Adipocyte (in vitro differentiated cells): ENCODE measurements at regions not wholly inside any gene's neighbourhood (a gene's known extent, or its start where the extent isn't known, plus 50 kb on each side); places are given as distances from the start of the nearest gene placed in this dataset.

ENCODE experiments used
- DNase-seq: peaks from one replicate; pipeline ENCODE4 v3.0.0-alpha.2; 2015; ENCODE audit warnings: low read depth
- H3K27me3 ChIP-seq: replicated peaks from 2 replicates; pipeline ENCODE4 v1.7.0; 2013; ENCODE audit warnings: mild to moderate bottlenecking, low read length, moderate library complexity; ENCODE audit not compliant: control insufficient read depth, insufficient read depth
- H3K36me3 ChIP-seq: 2 replicates; pipeline ENCODE4 v1.7.0; 2013; ENCODE audit warnings: low read length, mild to moderate bottlenecking, moderate library complexity; ENCODE audit not compliant: control insufficient read depth, insufficient read depth, severe bottlenecking
- H3K4me1 ChIP-seq: 2 replicates; pipeline ENCODE4 v1.7.0; 2013; ENCODE audit warnings: mild to moderate bottlenecking, low read length, moderate library complexity; ENCODE audit not compliant: control insufficient read depth, insufficient read depth
- H3K4me3 ChIP-seq: 2 replicates; pipeline ENCODE4 v1.7.0; 2013; ENCODE audit warnings: mild to moderate bottlenecking, low read length, moderate library complexity
- H3K9ac ChIP-seq: 2 replicates; pipeline ENCODE4 v1.7.0; 2013; ENCODE audit warnings: mild to moderate bottlenecking, low read length, moderate library complexity
- H3K9me3 ChIP-seq: 2 replicates; pipeline ENCODE4 v1.7.0; 2013; ENCODE audit warnings: mild to moderate bottlenecking, low read length, moderate library complexity; ENCODE audit not compliant: control insufficient read depth

GRCh38 chr2:145026456-145027455 lies 506.8 kb upstream of the ZEB2 start:
- Histone ChIP-seq H3K9ac (no peak overlapping the region), H3K27me3 (no peaks in the 10 kb centered on the region), H3K4me3 (no peak overlapping the region), H3K4me1 (peaks cover 29% of the 10 kb centered on the region), H3K9me3 (no peaks in the 10 kb centered on the region), H3K36me3 (no peaks in the 10 kb centered on the region)
- peak; percentile 38 for DNase-seq

GRCh38 chr2:145025382-145025781 lies 505.5 kb upstream of the ZEB2 start:
- Histone ChIP-seq H3K4me3 (no peak overlapping the region), H3K27me3 (no peaks in the 10 kb centered on the region), H3K4me1 (peaks cover 38% of the 10 kb centered on the region), H3K36me3 (no peaks in the 10 kb centered on the region), H3K9ac (no peak overlapping the region), H3K9me3 (no peaks in the 10 kb centered on the region)
- DNase-seq, result no peak

GRCh38 chr2:145023334-145023934 lies 503.5 kb upstream of the ZEB2 start:
- Histone ChIP-seq H3K36me3 (no peaks in the 10 kb centered on the region), H3K9ac (peak overlapping the region; percentile 79), H3K9me3 (no peaks in the 10 kb centered on the region), H3K4me1 (peaks cover 38% of the 10 kb centered on the region), H3K4me3 (peak overlapping the region; percentile 70), H3K27me3 (no peaks in the 10 kb centered on the region)
- peak; percentile 28 for DNase-seq

GRCh38 chr2:145022666-145023333 lies 502.9 kb upstream of the ZEB2 start:
- H3K36me3 ChIP-seq, result no peaks in the 10 kb centered on the region
- H3K9me3 ChIP-seq, result no peaks in the 10 kb centered on the region
- H3K4me3 ChIP-seq, result peak overlapping the region; percentile 70
- H3K4me1 ChIP-seq, result peaks cover 38% of the 10 kb centered on the region
- DNase-seq, result peak; percentile 87
- H3K9ac ChIP-seq, result peak overlapping the region; percentile 79
- no peaks in the 10 kb centered on the region for H3K27me3 ChIP-seq

- no peaks in the 10 kb centered on the region for H3K27me3 ChIP-seq
- peaks cover 34% of the 10 kb centered on the region for H3K4me1 ChIP-seq
- H3K9me3 ChIP-seq, result no peaks in the 10 kb centered on the region
- DNase-seq, result peak; percentile 36
- peak overlapping the region; percentile 70 for H3K4me3 ChIP-seq
- H3K36me3 ChIP-seq, result no peaks in the 10 kb centered on the region
- H3K9ac ChIP-seq, result peak overlapping the region; percentile 79
Measured at GRCh38 chr2:145021962-145022665, 502.2 kb upstream of the ZEB2 start.

GRCh38 chr2:145020694-145021093 lies 500.8 kb upstream of the ZEB2 start:
- no peak for DNase-seq
- Histone ChIP-seq H3K9ac (no peak overlapping the region), H3K9me3 (no peaks in the 10 kb centered on the region), H3K4me3 (no peak overlapping the region), H3K27me3 (no peaks in the 10 kb centered on the region), H3K4me1 (peaks cover 33% of the 10 kb centered on the region), H3K36me3 (no peaks in the 10 kb centered on the region)

GRCh38 chr2:145020139-145020538 lies 500.2 kb upstream of the ZEB2 start:
- no peak for DNase-seq
- no peaks in the 10 kb centered on the region for H3K9me3 ChIP-seq
- H3K36me3 ChIP-seq, result no peaks in the 10 kb centered on the region
- H3K4me3 ChIP-seq, result no peak overlapping the region
- no peaks in the 10 kb centered on the region for H3K27me3 ChIP-seq
- no peak overlapping the region for H3K9ac ChIP-seq
- peaks cover 33% of the 10 kb centered on the region for H3K4me1 ChIP-seq

GRCh38 chr2:145018502-145018901 lies 498.6 kb upstream of the ZEB2 start:
- no peak for DNase-seq
- Histone ChIP-seq H3K27me3 (no peaks in the 10 kb centered on the region), H3K9me3 (no peaks in the 10 kb centered on the region), H3K9ac (no peak overlapping the region), H3K36me3 (no peaks in the 10 kb centered on the region), H3K4me1 (peaks cover 30% of the 10 kb centered on the region), H3K4me3 (no peak overlapping the region)

GRCh38 chr2:145017149-145017548 lies 497.2 kb upstream of the ZEB2 start:
- DNase-seq, result no peak
- H3K27me3 ChIP-seq, result no peaks in the 10 kb centered on the region

GRCh38 chr2:145016711-145017110 lies 496.8 kb upstream of the ZEB2 start:
- Histone ChIP-seq H3K27me3 (no peaks in the 10 kb centered on the region), H3K4me1 (peaks cover 12% of the 10 kb centered on the region), H3K9me3 (no peaks in the 10 kb centered on the region), H3K36me3 (no peaks in the 10 kb centered on the region), H3K9ac (no peak overlapping the region), H3K4me3 (no peak overlapping the region)
- no peak for DNase-seq

More at GRCh38 chr2:145017149-145017548, 497.2 kb upstream of the ZEB2 start:
- no peak overlapping the region for H3K4me3 ChIP-seq
- no peak overlapping the region for H3K9ac ChIP-seq
- no peaks in the 10 kb centered on the region for H3K36me3 ChIP-seq
- peaks cover 17% of the 10 kb centered on the region for H3K4me1 ChIP-seq
- H3K9me3 ChIP-seq, result no peaks in the 10 kb centered on the region
